Activated T-cell treated with anti-CD3 and anti-CD28 coated beads, Interleukin-2, amount 50 U/mL, for 1 hour (primary cell): ENCODE measurements at regions not wholly inside any gene's neighbourhood (a gene's known extent, or its start where the extent isn't known, plus 50 kb on each side); places are given as distances from the start of the nearest gene placed in this dataset.
"Not testable (repeated sequence)": the region's sequence is repeated elsewhere in the genome, so short reads cannot be mapped to it uniquely, and the experiment has no call there.

Source experiments
- DNase-seq: peaks from one replicate; pipeline ENCODE4 v3.0.0-alpha.2; 2020

DNA sequence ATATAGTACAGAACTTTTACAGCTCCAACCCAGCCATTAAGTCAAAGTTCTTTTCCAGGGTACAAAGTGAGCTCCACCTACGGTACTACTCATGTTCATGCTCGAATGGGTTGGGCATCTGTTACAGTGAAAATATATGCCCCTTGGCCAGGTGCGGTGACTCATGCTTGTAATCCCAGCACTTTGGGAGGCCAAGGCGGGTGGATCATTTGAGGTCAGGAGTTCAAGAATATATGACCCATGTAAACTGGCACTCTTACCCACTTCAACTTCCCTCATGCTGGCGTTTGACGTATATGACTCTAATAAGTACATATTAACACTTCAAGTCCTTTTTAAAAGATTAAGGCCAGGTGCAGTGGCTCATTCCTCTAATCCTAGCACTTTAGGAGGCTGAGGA lies 71.3 kb upstream of the PKN2 start:
- DNase-seq: no peak

DNA sequence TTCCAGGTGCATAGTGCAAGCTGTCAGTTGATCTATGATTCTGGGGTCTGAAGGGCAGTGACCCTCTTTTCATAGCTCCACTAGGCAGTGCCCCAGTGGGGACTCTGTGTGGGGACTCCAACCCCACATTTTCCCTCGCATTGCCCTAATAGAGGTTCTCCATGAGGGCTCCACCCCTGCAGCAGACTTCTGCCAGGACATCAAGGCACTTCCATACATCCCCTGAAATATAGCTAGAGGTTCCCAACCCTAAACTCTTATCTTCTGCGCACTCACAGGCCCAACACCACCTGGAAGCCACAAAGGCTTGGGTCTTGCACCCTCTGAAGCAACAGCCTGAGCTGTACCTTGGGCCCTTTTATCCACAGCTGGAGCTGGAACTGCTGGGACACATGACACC lies 65.7 kb upstream of the PKN2 start:
- DNase-seq: no peak

- not testable (repeated sequence) for DNase-seq
These were observed 61.0 kb upstream of the PKN2 start for GRCh38 chr1:88623101-88623500.
